GM20000 (cell line): ENCODE measurements at regions not wholly inside any gene's neighbourhood (a gene's known extent, or its start where the extent isn't known, plus 50 kb on each side); places are given as distances from the start of the nearest gene placed in this dataset.

Experiments
- DNase-seq: peaks from one replicate; pipeline ENCODE4 v3.0.0; 2012; ENCODE audit warnings: low spot score
- TF ChIP-seq, protein P1 (sequence below): IDR thresholded peaks from 2 replicates; pipeline ENCODE4 v1.5.1; 2012; ENCODE audit warnings: mild to moderate bottlenecking, control low read depth; ENCODE audit errors: extremely low read depth, missing control alignments

DNA sequence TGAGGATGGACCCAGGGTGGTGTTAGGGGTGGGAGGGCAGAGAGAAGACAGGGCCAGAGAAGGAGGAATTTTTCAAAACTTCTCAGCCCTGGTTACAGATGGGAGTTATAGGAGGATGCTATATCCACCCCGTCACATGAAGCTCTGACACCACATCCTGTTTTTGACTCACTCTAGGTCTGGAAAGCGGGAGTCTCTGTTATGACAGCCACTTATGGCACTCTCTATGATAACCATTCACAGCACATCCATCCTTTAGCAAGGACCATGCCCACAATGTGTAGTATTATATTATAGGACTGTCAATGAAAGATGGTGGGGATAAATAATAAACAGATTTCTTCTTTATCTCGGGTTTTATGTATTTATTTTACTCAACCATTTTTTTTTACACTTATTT is 461.2 kb downstream of the CDH2 start:
- TF ChIP-seq, protein P1, sequence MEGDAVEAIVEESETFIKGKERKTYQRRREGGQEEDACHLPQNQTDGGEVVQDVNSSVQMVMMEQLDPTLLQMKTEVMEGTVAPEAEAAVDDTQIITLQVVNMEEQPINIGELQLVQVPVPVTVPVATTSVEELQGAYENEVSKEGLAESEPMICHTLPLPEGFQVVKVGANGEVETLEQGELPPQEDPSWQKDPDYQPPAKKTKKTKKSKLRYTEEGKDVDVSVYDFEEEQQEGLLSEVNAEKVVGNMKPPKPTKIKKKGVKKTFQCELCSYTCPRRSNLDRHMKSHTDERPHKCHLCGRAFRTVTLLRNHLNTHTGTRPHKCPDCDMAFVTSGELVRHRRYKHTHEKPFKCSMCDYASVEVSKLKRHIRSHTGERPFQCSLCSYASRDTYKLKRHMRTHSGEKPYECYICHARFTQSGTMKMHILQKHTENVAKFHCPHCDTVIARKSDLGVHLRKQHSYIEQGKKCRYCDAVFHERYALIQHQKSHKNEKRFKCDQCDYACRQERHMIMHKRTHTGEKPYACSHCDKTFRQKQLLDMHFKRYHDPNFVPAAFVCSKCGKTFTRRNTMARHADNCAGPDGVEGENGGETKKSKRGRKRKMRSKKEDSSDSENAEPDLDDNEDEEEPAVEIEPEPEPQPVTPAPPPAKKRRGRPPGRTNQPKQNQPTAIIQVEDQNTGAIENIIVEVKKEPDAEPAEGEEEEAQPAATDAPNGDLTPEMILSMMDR: no peak
- DNase-seq: no peak

DNA sequence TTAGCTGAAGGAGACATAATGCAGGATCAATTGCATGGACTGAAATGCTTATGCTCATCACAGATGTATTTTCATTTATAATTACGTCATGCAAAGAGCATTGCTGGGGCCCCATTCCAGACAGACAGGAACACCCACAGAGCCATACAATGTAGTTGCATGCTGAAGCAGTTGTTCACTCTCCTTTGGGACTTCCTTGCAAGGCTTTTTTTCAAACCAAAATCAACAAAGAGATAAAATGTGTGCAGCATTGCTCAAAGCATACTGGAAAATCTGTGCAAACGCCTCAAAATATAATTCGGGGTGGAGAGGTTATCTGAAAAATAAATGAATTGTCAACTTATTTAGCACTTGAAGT is 463.2 kb downstream of the CDH2 start:
- no peak for DNase-seq
- TF ChIP-seq, protein P1: no peak

DNA sequence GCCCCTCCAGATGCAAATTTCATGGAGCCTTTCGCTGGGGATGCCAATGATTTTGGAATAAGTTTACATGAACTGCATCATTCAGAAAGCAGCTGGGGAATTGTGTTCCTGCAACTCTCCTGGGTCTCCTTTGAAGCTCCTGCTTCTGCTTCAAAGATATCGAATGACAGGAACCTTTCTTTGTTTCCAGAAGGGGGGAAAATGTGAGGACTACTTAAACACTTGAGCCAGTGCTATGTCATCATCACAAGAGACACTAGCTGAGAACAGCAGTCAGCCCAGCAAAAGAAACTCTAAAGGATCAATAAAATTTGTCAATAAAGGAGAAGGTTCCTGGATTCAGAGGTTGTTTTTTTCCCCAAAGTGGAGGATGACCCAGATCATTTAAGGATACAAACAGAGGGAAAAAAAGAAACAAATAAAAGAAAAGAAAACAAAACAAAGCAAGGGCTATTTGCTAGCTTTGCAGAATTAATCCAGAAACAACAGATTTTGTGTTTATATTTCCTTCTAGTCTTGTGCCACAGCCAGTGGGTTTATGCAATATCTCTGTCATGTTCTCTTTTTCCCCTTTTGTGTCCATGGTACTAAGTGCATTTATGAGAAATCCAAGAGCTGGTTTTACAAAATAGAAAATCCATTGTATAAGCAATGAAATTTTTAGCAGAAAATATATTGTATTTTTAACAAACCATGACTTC is 463.7 kb downstream of the CDH2 start:
- TF ChIP-seq, protein P1: no peak
- DNase-seq: no peak

DNA sequence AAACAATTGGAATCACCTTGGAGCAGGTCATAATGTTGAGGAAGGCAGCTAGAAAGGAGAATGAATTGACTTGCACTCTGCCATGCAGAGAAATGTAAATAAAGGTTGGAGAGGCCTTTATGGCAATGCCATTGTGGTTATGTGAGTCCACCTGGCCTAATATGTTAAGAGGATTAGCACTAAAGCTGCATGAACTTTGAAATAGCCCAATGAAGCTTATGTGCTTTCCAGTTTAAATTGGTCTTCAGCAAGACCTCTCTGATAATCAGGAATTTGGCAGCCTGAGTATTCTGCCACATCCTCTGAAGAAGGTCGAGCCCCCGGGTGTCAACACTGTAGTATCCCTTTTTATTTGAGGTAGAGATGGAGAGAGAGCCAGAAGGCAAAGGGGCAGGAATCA is 464.9 kb downstream of the CDH2 start:
- DNase-seq: no peak
- TF ChIP-seq, protein P1: no peak

DNA sequence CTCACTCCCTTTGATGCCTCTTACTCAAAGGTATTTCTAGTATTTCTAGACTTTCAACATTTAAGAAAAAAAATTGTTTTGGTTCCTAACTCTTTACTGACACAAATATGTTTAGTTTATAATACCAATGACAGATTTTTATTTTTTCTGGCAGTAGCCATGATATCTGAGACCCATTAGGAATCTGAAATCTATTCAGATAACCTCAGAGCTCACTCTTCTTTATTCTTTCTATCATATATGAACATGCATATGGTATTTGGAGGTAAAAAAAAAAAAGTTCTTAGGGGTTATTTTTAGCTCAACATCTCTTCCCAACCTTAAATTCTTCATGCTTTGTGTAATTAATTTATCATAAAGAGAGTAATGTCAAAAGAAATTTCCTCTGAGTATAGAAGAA is 465.5 kb downstream of the CDH2 start:
- DNase-seq: no peak
- TF ChIP-seq, protein P1: no peak

DNA sequence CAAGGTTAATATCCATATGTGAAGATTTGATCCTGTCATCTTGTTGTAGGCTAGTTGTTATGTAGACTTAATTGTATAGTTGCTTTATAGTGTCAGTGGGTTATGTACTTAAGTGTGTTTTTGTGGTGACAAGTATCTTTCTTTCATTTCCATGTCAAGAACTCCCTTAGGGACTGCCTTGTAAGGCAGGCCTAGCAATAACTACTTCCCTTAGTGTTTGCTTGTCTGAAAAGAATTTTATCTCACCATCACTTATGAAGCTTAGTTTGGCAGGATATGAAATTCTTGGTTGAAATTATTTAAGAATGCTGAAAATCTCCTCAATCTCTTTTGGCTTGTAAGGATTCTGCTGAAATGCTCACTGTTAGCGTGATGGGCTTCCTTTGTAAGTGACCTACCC is 467.6 kb downstream of the CDH2 start:
- no peak for DNase-seq
- TF ChIP-seq, protein P1: no peak

DNA sequence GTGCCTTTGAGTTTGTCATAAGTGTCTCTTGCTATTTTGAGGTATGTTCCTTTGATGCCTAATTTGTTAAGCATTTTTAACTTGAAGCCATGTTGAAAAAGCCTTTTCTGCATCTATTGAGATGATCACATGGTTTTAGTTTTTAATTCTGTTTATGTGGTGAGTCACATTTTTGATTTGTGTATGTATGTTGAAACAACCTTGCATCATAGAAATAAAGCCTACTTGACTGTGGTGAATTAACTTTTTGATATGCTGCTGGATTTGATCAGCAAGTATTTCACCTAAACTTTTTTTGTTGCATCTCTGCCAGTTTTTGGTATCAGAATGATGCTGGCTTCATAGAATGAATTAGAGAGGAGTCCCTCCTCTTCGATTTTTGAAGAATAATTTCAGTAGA is 469.7 kb downstream of the CDH2 start:
- DNase-seq: no peak
- TF ChIP-seq, protein P1: no peak
